ENCODE measurements at regions not wholly inside any gene's neighbourhood (a gene's known extent, or its start where the extent isn't known, plus 50 kb on each side); places are given as distances from the start of the nearest gene placed in this dataset.

DNA sequence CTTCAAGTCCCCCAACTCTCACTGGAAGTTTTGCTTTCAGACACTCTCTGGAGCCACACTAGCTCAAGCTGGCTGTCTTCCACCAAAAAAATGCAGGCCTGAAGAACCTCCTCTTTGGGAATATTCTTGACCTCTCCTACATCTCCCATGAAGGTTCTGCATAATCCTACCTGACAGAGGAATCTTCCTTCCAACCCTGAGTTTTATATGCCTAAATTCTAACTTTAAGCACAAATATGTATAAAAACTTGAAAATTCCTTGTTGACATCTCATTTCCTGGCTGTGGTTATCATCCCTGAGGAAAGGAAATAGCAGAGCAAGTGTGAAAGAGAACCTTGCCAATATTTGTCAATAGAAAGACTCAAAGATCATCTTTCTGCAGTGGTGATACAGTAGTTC, 249.0 kb downstream of the LPIN1 start:
- no peak for DNase-seq (ENCODE audit: extremely low read depth, low read depth)
- TF ChIP-seq, protein P1, sequence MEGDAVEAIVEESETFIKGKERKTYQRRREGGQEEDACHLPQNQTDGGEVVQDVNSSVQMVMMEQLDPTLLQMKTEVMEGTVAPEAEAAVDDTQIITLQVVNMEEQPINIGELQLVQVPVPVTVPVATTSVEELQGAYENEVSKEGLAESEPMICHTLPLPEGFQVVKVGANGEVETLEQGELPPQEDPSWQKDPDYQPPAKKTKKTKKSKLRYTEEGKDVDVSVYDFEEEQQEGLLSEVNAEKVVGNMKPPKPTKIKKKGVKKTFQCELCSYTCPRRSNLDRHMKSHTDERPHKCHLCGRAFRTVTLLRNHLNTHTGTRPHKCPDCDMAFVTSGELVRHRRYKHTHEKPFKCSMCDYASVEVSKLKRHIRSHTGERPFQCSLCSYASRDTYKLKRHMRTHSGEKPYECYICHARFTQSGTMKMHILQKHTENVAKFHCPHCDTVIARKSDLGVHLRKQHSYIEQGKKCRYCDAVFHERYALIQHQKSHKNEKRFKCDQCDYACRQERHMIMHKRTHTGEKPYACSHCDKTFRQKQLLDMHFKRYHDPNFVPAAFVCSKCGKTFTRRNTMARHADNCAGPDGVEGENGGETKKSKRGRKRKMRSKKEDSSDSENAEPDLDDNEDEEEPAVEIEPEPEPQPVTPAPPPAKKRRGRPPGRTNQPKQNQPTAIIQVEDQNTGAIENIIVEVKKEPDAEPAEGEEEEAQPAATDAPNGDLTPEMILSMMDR (IDR thresholded peaks at IDR 0.05; ENCODE audit: low read depth, low read length) = no peak

DNA sequence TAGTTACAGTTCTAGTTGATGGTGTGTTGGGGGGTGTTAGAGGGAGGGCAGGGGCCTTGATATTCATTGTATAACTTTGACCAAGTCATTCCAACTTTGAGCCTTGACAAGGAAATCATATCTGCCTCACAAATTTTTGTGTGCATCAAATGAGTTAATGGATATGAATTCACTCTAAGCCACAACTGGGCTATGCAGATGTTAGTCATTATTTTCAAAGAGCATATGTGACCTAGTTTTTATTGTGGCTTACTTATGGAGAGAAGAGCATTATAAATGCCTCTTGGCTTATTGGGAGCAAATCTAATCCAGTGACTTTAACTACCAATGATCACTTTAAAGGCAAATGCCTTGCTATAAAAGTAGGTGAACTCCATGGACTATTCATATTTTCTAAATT, 250.2 kb downstream of the LPIN1 start:
- no peak for DNase-seq (ENCODE audit: extremely low read depth, low read depth)
- TF ChIP-seq, protein P1 (IDR thresholded peaks at IDR 0.05; ENCODE audit: low read depth, low read length) = no peak

DNA sequence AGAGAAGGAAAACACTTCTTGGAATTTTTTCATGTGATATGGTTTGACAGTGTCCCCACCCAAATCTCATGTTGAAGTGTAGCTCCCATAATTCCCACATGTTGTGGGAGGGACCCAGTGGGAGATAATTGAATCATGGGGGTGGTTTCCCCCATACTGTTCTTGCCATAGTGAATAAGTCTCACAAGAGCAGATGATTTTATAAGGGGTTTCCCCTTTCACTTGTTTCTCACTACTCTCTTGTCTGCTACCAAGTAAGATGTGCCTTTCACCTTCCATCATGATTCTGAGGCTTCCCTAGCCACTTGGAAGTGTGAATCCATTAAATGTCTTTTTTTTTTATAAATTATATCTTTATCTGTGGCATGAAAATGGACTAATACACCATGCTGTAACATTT, 250.7 kb downstream of the LPIN1 start:
- TF ChIP-seq, protein P1 (IDR thresholded peaks at IDR 0.05; ENCODE audit: low read depth, low read length) = no peak

DNA sequence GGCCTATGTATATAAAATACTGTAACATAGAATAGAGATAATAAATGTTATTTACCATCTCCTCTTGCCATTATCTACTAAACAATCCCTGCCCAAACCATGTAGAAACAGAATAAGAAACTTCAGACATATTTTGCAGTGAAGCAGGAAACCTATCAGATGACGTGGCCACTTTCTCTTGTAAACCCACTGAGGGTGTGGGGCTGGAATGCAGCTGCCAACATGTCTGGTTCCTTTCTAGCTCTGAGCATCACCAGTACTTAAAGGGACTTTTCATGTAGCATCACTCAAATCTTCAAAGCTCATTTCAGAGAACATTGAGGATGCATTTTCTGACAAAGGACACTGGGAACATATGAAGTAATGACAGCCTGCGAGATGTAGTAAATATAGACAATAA, 251.8 kb downstream of the LPIN1 start:
- no peak for DNase-seq (ENCODE audit: extremely low read depth, low read depth)
- TF ChIP-seq, protein P1 (IDR thresholded peaks at IDR 0.05; ENCODE audit: low read depth, low read length) = no peak

More for the DNA sequence above, 250.7 kb downstream of the LPIN1 start:
- no peak for DNase-seq (ENCODE audit: extremely low read depth, low read depth)

DNA sequence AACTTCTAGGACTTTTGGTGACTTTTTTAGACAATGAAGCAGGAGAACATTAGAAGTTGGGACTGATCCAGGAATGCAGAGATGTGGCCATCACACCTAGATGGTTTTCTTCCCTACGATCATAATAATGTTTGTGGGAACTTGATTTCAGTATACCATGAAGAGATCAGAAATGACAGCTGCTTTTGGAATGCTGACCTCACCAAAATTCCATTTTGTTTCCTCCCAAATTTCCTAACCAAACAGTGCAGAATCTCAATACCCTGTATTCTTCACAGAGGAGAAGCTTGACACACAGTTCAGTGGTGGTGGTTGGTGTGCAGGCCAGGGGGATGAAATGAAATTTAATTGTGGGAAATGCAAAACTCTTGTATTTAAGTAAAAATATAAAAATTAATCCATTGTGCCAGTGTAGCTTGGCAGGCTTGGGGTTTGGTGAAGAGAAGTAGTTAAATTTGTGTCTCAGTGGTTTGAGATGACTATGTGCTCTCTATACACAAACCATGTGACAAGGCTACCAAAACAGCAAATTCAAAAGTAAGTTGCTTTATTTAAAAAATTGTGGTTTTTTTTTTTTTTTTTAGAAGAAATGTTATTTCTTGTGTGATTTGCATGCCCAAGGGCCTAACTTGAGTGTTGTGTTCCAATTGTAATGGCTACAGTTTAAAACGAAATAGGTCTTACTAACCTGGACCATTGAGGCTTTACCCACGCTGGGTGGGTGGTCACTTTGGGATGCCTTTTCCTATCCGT, 252.4 kb downstream of the LPIN1 start:
- no peak for DNase-seq (ENCODE audit: extremely low read depth, low read depth)
- TF ChIP-seq, protein P1 (IDR thresholded peaks at IDR 0.05; ENCODE audit: low read depth, low read length) = no peak

DNA sequence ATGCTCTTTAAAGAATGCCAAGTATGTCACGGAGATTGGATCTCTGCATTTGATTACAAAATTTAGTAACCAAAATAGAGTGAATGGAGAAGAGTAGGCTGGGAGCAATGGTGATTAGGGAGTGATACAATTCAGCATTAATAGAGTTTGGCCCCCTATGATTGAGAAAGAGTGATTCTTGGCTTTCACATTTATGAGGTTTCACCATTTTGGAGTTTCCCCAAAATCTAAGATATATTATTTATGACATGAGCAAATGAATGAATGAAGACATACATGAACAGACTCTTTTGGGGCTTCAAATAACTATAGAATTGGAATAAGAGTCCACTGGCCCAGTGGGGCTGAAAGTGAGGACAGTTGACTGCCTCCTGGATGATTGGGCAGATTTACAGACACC, 255.2 kb downstream of the LPIN1 start:
- DNase-seq (ENCODE audit: extremely low read depth, low read depth) = no peak
- TF ChIP-seq, protein P1 (IDR thresholded peaks at IDR 0.05; ENCODE audit: low read depth, low read length) = no peak

DNA sequence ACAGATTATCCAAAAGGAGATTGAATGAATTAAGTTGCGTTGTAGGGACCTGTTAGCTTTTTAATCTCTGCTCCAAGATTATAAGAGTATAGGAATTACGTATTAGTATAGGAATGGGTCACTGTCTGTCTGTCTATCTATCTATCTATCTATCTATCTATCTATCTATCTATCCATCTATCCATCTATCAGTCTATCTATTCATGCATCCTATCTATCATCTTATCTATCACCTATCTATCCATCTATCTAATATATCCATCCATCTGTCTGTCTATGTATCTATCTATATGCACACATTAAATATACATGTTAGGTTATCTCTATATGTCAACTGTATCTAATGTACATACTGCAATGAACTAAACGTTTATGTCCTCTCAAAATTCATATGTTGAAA, 255.8 kb downstream of the LPIN1 start:
- DNase-seq (ENCODE audit: extremely low read depth, low read depth) = no peak
- TF ChIP-seq, protein P1 (IDR thresholded peaks at IDR 0.05; ENCODE audit: low read depth, low read length) = no peak

Measured in AG09319 (cell line).